ENCODE measurements at regions not wholly inside any gene's neighbourhood (a gene's known extent, or its start where the extent isn't known, plus 50 kb on each side); places are given as distances from the start of the nearest gene placed in this dataset.

DNA sequence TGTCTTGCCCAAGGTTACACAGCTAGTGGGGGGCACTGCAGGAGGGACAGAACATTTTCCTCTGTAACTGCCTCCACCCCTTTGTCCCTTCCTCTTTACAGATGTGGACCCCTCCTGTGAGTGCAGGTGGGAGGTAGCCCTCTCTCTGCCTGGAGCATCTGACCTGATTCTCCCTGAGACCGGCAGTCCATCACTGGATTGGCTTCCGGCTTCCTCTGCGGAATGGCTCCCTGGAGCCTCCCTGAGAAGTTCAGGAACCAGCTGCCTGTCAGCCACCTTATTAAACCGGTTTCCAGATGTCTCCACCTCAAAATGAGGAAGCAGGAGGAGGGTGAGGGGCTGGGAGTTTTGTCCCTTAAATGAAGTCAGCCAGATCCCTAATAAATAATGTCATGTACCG is 67.3 kb upstream of the TNP1 start:
- Histone ChIP-seq H3K4me1 (ENCODE audit: control insufficient read depth in 2 of 2, insufficient read depth in 2 of 2, low read length in 2 of 2) (peaks cover 0 to 3% of the 10 kb centered on the region in 2 donors), H4K20me1 (ENCODE audit: control insufficient read depth, insufficient read depth, low read length, poor library complexity, severe bottlenecking) (no peaks in the 10 kb centered on the region), H3K4me3 (ENCODE audit: control extremely low read depth in 1 of 5, extremely low read depth in 1 of 5, insufficient read depth in 1 of 5, low read depth in 2 of 5, low read length in 4 of 5) (no peak overlapping the region), H2AFZ (ENCODE audit: insufficient read depth, low read depth, low read length, poor library complexity, severe bottlenecking) (no peak overlapping the region), H3K9ac (ENCODE audit: low read length) (no peak overlapping the region), H3K9me3 (ENCODE audit: control extremely low read depth in 1 of 3, control insufficient read depth in 2 of 3, insufficient read depth in 1 of 3, low read length in 2 of 3) (no peaks in the 10 kb centered on the region), H3K79me2 (ENCODE audit: control insufficient read depth, insufficient read depth, low read length) (no peaks in the 10 kb centered on the region), H3K4me2 (replicated peaks; ENCODE audit: low read depth, low read length, poor library complexity, severe bottlenecking) (no peak overlapping the region), H3K27me3 (replicated peaks in 1 of 4; ENCODE audit: control extremely low read depth in 1 of 4, control insufficient read depth in 3 of 4, insufficient read depth in 4 of 4, low read length in 3 of 4) (no peaks in the 10 kb centered on the region), H3K36me3 (replicated peaks in 1 of 2; ENCODE audit: control extremely low read depth in 1 of 2, control insufficient read depth in 1 of 2, extremely low read depth in 1 of 2, insufficient read depth in 2 of 2, low read length in 1 of 2) (no peaks in the 10 kb centered on the region), H3K27ac (ENCODE audit: low read length in 2 of 2) (no peak overlapping the region)
- Mint-ChIP-seq H3K27ac (no peak overlapping the region), H3K4me3 (no peak overlapping the region), H3K27me3 (peaks cover 4% of the 10 kb centered on the region), H3K4me1 (peaks cover 4% of the 10 kb centered on the region), H3K9me3 (ENCODE audit: insufficient read depth) (no peaks in the 10 kb centered on the region)
- POLR2A ChIA-PET: no interaction called here
- intact Hi-C loops (cut with micrococcal nuclease): no loop called here
- no peak for DNase-seq
- ATAC-seq (ENCODE audit: low read depth): no peak
- TF ChIP-seq CTCF (IDR thresholded peaks at IDR 0.05) (no peak), EZH2 (IDR thresholded peaks at IDR 0.05; ENCODE audit: borderline replicate concordance, insufficient read depth, low read depth, low read length, poor library complexity, severe bottlenecking) (no peak)
- CTCF ChIA-PET: no interaction called here
- 50% methylated on average over 1 of the region's 5 CpGs for WGBS (ENCODE audit: insufficient coverage)

DNA sequence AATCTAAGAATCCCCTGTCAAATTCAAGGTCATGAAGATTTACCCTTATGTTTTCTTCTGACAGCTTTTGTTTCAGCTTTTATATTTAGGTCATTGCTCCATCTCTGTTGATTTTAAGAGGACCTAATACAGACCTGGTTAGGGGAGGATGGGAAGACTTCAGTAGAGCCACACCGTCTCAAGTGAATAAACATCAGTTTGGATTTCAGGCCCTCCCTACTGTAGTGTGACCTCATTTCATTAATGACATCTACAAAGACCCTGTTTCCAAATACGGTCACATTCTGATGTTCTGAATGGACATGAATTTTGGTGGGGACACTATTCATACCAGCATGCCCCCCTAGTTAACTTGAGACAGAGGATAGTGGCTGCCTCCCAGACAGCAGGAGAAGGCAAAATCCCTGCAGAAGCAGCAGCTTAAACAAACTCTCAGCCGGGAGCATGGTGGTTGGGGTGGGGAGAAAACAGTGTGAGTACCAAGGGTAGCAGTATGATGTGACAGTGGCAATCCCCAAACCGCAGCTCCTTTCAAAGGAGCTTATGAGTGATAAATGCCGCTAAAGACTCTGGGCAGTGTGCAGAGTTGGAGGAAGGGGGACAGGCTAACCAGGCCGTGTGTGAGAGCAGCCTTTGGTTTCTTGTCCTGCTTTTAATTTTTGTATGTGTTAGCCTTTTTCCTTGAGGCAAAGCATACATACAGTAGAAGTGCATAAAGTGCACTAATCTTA is 65.9 kb upstream of the TNP1 start:
- TF ChIP-seq CTCF (IDR thresholded peaks at IDR 0.05) (no peak), EZH2 (IDR thresholded peaks at IDR 0.05; ENCODE audit: borderline replicate concordance, insufficient read depth, low read depth, low read length, poor library complexity, severe bottlenecking) (no peak)
- Histone ChIP-seq H4K20me1 (ENCODE audit: control insufficient read depth, insufficient read depth, low read length, poor library complexity, severe bottlenecking) (no peaks in the 10 kb centered on the region), H2AFZ (ENCODE audit: insufficient read depth, low read depth, low read length, poor library complexity, severe bottlenecking) (no peak overlapping the region), H3K4me3 (ENCODE audit: control extremely low read depth in 1 of 5, extremely low read depth in 1 of 5, insufficient read depth in 1 of 5, low read depth in 2 of 5, low read length in 4 of 5) (no peak overlapping the region), H3K27ac (ENCODE audit: low read length in 2 of 2) (no peak overlapping the region), H3K27me3 (replicated peaks in 1 of 4; ENCODE audit: control extremely low read depth in 1 of 4, control insufficient read depth in 3 of 4, insufficient read depth in 4 of 4, low read length in 3 of 4) (no peaks in the 10 kb centered on the region), H3K4me2 (replicated peaks; ENCODE audit: low read depth, low read length, poor library complexity, severe bottlenecking) (no peak overlapping the region), H3K9me3 (ENCODE audit: control extremely low read depth in 1 of 3, control insufficient read depth in 2 of 3, insufficient read depth in 1 of 3, low read length in 2 of 3) (no peaks in the 10 kb centered on the region), H3K36me3 (replicated peaks in 1 of 2; ENCODE audit: control extremely low read depth in 1 of 2, control insufficient read depth in 1 of 2, extremely low read depth in 1 of 2, insufficient read depth in 2 of 2, low read length in 1 of 2) (no peaks in the 10 kb centered on the region), H3K79me2 (ENCODE audit: control insufficient read depth, insufficient read depth, low read length) (no peaks in the 10 kb centered on the region), H3K4me1 (ENCODE audit: control insufficient read depth in 2 of 2, insufficient read depth in 2 of 2, low read length in 2 of 2) (peaks cover 0 to 3% of the 10 kb centered on the region in 2 donors), H3K9ac (ENCODE audit: low read length) (no peak overlapping the region)
- ATAC-seq (ENCODE audit: low read depth) (no peak), DNase-seq (no peak)
- intact Hi-C loops (cut with micrococcal nuclease): no loop called here
- H3K4me3 Mint-ChIP-seq: no peak overlapping the region
- H3K4me1 Mint-ChIP-seq: peaks cover 4% of the 10 kb centered on the region
- ChIA-PET POLR2A (no interaction called here), CTCF (no interaction called here)
- no peaks in the 10 kb centered on the region for H3K9me3 Mint-ChIP-seq (ENCODE audit: insufficient read depth)
- WGBS (ENCODE audit: insufficient coverage): 77% methylated on average over 4 of the region's 6 CpGs
- H3K27ac Mint-ChIP-seq: no peak overlapping the region
- H3K27me3 Mint-ChIP-seq: peaks cover 4% of the 10 kb centered on the region
